B cell (primary cell): ENCODE measurements at regions not wholly inside any gene's neighbourhood (a gene's known extent, or its start where the extent isn't known, plus 50 kb on each side); places are given as distances from the start of the nearest gene placed in this dataset.

Source experiments
- ATAC-seq: fragments of 200-7000 bp; cut with Tn5 transposase; one replicate; pipeline ENCODE4 v1.10.0; 2021; ENCODE audit warnings: low read depth, mild to moderate bottlenecking, moderate number of reproducible peaks, moderate library complexity
- CTCF ChIA-PET: fragments of 350-600 bp; sonication (Branson Sonifier 250); formaldehyde crosslinking; loops from one replicate; lab custom pipeline; 2021; ENCODE audit warnings: antibody characterized with exemption, inconsistent platforms; lab: Charles Lee
- POLR2A ChIA-PET: fragments of 350-600 bp; sonication (Branson Sonifier 250); formaldehyde crosslinking; loops from one replicate; lab custom pipeline; 2021; ENCODE audit warnings: antibody characterized with exemption; lab: Charles Lee
- DNase-seq: peaks from one replicate; pipeline ENCODE4 v3.0.0; 2013
- H2AFZ ChIP-seq: 2 replicates; pipeline ENCODE4 v1.6.1; 2012; ENCODE audit warnings: mild to moderate bottlenecking, low read depth, low read length; ENCODE audit not compliant: insufficient read depth, poor library complexity, severe bottlenecking
- H3K27ac ChIP-seq, 2 donors: 1 replicate in 1 of 2; 2 replicates in 1 of 2; pipeline ENCODE4 v1.5.1; 2012 to 2013; ENCODE audit warnings: low read length in 2 of 2, mild to moderate bottlenecking in 2 of 2, moderate library complexity in 1 of 2
- H3K27me3 ChIP-seq, 4 experiments: fragments of 200-600 bp in 1 of 4; sonication (generic) in 1 of 4; replicated peaks in 1 of 4; 1 replicate in 2 of 4; 2 replicates in 2 of 4; pipeline versions ENCODE4 v1.6.1 to v1.7.0; 2013 to 2016; ENCODE audit warnings: low read length in 3 of 4, mild to moderate bottlenecking in 2 of 4, mixed read lengths in 1 of 4, moderate library complexity in 1 of 4; ENCODE audit not compliant: insufficient read depth in 4 of 4, control insufficient read depth in 3 of 4; ENCODE audit errors: control extremely low read depth in 1 of 4
- H3K36me3 ChIP-seq, 2 experiments: replicated peaks in 1 of 2; 1 replicate in 1 of 2; 2 replicates in 1 of 2; pipeline versions ENCODE4 v1.6.1 to v1.7.1; 2013; ENCODE audit warnings: low read length in 1 of 2; ENCODE audit not compliant: insufficient read depth in 2 of 2, control insufficient read depth in 1 of 2; ENCODE audit errors: control extremely low read depth in 1 of 2, extremely low read depth in 1 of 2
- H3K4me1 ChIP-seq, 2 donors: fragments of 200-600 bp in 1 of 2; sonication (generic) in 1 of 2; 1 replicate in 1 of 2; 2 replicates in 1 of 2; pipeline versions ENCODE4 v1.5.1 to v1.6.1; 2013 to 2017; ENCODE audit warnings: low read length in 2 of 2; ENCODE audit not compliant: control insufficient read depth in 2 of 2, insufficient read depth in 2 of 2
- H3K4me2 ChIP-seq: replicated peaks from 2 replicates; pipeline ENCODE3; 2012; ENCODE audit warnings: mild to moderate bottlenecking, low read depth, low read length; ENCODE audit not compliant: poor library complexity, severe bottlenecking
- H3K4me3 ChIP-seq, 5 experiments: fragments of 200-600 bp in 1 of 5; sonication (generic) in 1 of 5; 1 replicate in 3 of 5; 2 replicates in 2 of 5; pipeline versions ENCODE4 v1.5.1 to v1.7.0; 2011 to 2016; ENCODE audit warnings: low read length in 4 of 5, mild to moderate bottlenecking in 4 of 5, low read depth in 2 of 5, control low read depth in 1 of 5, moderate library complexity in 1 of 5; ENCODE audit not compliant: insufficient read depth in 1 of 5; ENCODE audit errors: control extremely low read depth in 1 of 5, extremely low read depth in 1 of 5
- H3K79me2 ChIP-seq: fragments of 200-600 bp; sonication (generic); one replicate; pipeline ENCODE4 v1.6.0; 2016; ENCODE audit warnings: low read length; ENCODE audit not compliant: control insufficient read depth, insufficient read depth
- H3K9ac ChIP-seq: fragments of 200-600 bp; sonication (generic); 2 replicates; pipeline ENCODE4 v1.6.1; 2017; ENCODE audit warnings: mild to moderate bottlenecking, low read length, moderate library complexity
- H3K9me3 ChIP-seq, 3 donors: one replicate each; pipeline versions ENCODE4 v1.6.1 to v1.7.1; 2013; ENCODE audit warnings: low read length in 2 of 3; ENCODE audit not compliant: control insufficient read depth in 2 of 3, insufficient read depth in 1 of 3; ENCODE audit errors: control extremely low read depth in 1 of 3
- H4K20me1 ChIP-seq: 2 replicates; pipeline ENCODE4 v1.6.0; 2012; ENCODE audit warnings: mild to moderate bottlenecking, low read length; ENCODE audit not compliant: insufficient read depth, control insufficient read depth, poor library complexity, severe bottlenecking
- H3K27ac Mint-ChIP-seq: one replicate; pipeline ENCODE4 v1.8.0; 2021; ENCODE audit warnings: mixed read lengths
- H3K27me3 Mint-ChIP-seq: one replicate; pipeline ENCODE4 v1.8.0; 2021; ENCODE audit warnings: mixed read lengths
- H3K4me1 Mint-ChIP-seq: one replicate; pipeline ENCODE4 v1.8.0; 2021; ENCODE audit warnings: mixed read lengths
- H3K4me3 Mint-ChIP-seq: one replicate; pipeline ENCODE4 v1.8.0; 2021; ENCODE audit warnings: mixed read lengths
- H3K9me3 Mint-ChIP-seq: one replicate; pipeline ENCODE4 v1.8.0; 2022; ENCODE audit warnings: mixed read lengths; ENCODE audit not compliant: insufficient read depth
- CTCF ChIP-seq: fragments of 200-600 bp; IDR thresholded peaks from one replicate; pipeline ENCODE4 v1.8.0; 2022; ENCODE audit warnings: antibody characterized with exemption, mild to moderate bottlenecking
- EZH2 ChIP-seq: IDR thresholded peaks from 2 replicates; pipeline ENCODE4 v1.6.1; 2012; ENCODE audit warnings: borderline replicate concordance, low read depth, mild to moderate bottlenecking, moderate library complexity, low read length; ENCODE audit not compliant: insufficient read depth, poor library complexity, severe bottlenecking
- WGBS: methylation state at CpG from one replicate; pipeline ENCODE4 v1.1.5; 2013; ENCODE audit warnings: missing lambda C conversion rate; ENCODE audit not compliant: insufficient coverage; 5-methylcytosine and 5-hydroxymethylcytosine counted together
- intact Hi-C: fragments of 100-400 bp; cut with micrococcal nuclease; formaldehyde crosslinking; loops from one replicate; pipeline ENCODE4 v1.10.0; 2022

GRCh38 chr10:28125701-28126100 is 126.8 kb upstream of the ODAD2 start:
- Histone ChIP-seq H3K79me2 (no peaks in the 10 kb centered on the region), H4K20me1 (no peaks in the 10 kb centered on the region), H3K27me3 (no peaks in the 10 kb centered on the region), H3K4me2 (no peak overlapping the region), H3K9ac (no peak overlapping the region), H3K9me3 (no peaks in the 10 kb centered on the region), H3K27ac (no peak overlapping the region), H3K4me3 (no peak overlapping the region), H2AFZ (no peak overlapping the region), H3K36me3 (no peaks in the 10 kb centered on the region), H3K4me1 (no peaks in the 10 kb centered on the region)
- Mint-ChIP-seq H3K4me1 (no peaks in the 10 kb centered on the region), H3K27ac (no peak overlapping the region), H3K27me3 (no peaks in the 10 kb centered on the region), H3K9me3 (no peaks in the 10 kb centered on the region), H3K4me3 (no peak overlapping the region)
- CTCF ChIA-PET, result no interaction called here
- POLR2A ChIA-PET, result no interaction called here
- DNase-seq (no peak), ATAC-seq (no peak)
- intact Hi-C loops, result no loop called here
- TF ChIP-seq CTCF (no peak), EZH2 (no peak)

GRCh38 chr10:28120795-28121194 is 121.9 kb upstream of the ODAD2 start:
- no peak overlapping the region for H3K4me3 ChIP-seq
- H3K9ac ChIP-seq, result no peak overlapping the region
- H3K27me3 Mint-ChIP-seq, result no peaks in the 10 kb centered on the region
- no peaks in the 10 kb centered on the region for H4K20me1 ChIP-seq
- no peak overlapping the region for H3K4me3 Mint-ChIP-seq
- no peak overlapping the region for H3K27ac Mint-ChIP-seq
- H3K9me3 ChIP-seq, result no peaks in the 10 kb centered on the region
- no CpG with 5 or more reads among the region's 4 CpGs for WGBS
- H3K27ac ChIP-seq, result no peak overlapping the region
- H3K9me3 Mint-ChIP-seq, result no peaks in the 10 kb centered on the region
- intact Hi-C loops, result no loop called here
- H3K4me2 ChIP-seq, result no peak overlapping the region
- no peaks in the 10 kb centered on the region for H3K27me3 ChIP-seq
- no peaks in the 10 kb centered on the region for H3K4me1 Mint-ChIP-seq
- no peaks in the 10 kb centered on the region for H3K4me1 ChIP-seq
- ATAC-seq (no peak), DNase-seq (no peak)
- CTCF ChIA-PET, result no interaction called here
- no peaks in the 10 kb centered on the region for H3K36me3 ChIP-seq
- H2AFZ ChIP-seq, result no peak overlapping the region
- H3K79me2 ChIP-seq, result no peaks in the 10 kb centered on the region
- no peak for TF ChIP-seq EZH2
- TF ChIP-seq CTCF, result no peak
- POLR2A ChIA-PET, result no interaction called here
